ENCODE measurements at regions not wholly inside any gene's neighbourhood (a gene's known extent, or its start where the extent isn't known, plus 50 kb on each side); places are given as distances from the start of the nearest gene placed in this dataset.
A peak's percentile ranks its signal among the peaks of the same experiment; 100 is the strongest.

GRCh38 chr2:234300932-234301823, 195.7 kb downstream of the ARL4C start:
- no peaks in the 10 kb centered on the region for H3K9me3 ChIP-seq (ENCODE audit: low read length)
- no peaks in the 10 kb centered on the region for H3K79me2 ChIP-seq (ENCODE audit: insufficient read depth, low read length)
- H3K4me1 ChIP-seq (ENCODE audit: insufficient read depth, low read length), result no peaks in the 10 kb centered on the region
- no TSS peak for BruUV-seq (replicated peaks)
- H3K27me3 ChIP-seq (ENCODE audit: control insufficient read depth in 1 of 2, insufficient read depth in 2 of 2, low read length in 2 of 2), result peaks cover 0 to 3% of the 10 kb centered on the region in 2 experiments; a peak in 1 of 5 replicates
- no peak for FAIRE-seq
- H3K9ac ChIP-seq (ENCODE audit: insufficient read depth, low read depth, low read length), result no peak overlapping the region
- no peaks in the 10 kb centered on the region for H4K20me1 ChIP-seq (ENCODE audit: insufficient read depth, low read length)
- ATAC-seq, result no peak
- H3K36me3 ChIP-seq (replicated peaks in 1 of 2; ENCODE audit: control insufficient read depth in 1 of 2, insufficient read depth in 2 of 2, low read length in 2 of 2), result no peaks in the 10 kb centered on the region
- intact Hi-C loops (cut with micrococcal nuclease; ENCODE audit: unreplicated experiment) (no loop called here), in situ Hi-C loops (cut with HindIII; ENCODE audit: extremely low pct_ligation_motif_present, low pct_unique_long_range_greater_than_20kb) (no loop called here)
- no peak overlapping the region for H3K4me3 ChIP-seq (replicated peaks in 1 of 3; ENCODE audit: insufficient read depth in 1 of 3, low read depth in 2 of 3, low read length in 3 of 3)
- H2AFZ ChIP-seq (ENCODE audit: low read length), result no peak overlapping the region
- CTCF ChIA-PET (ENCODE audit: low intra/inter-chr PET ratio, low total read pairs), result no interaction called here
- POLR2A ChIA-PET, result no interaction called here
- 46% methylated on average over 18 of the region's 18 CpGs for WGBS (ENCODE audit: low lambda C conversion rate)
- DNase-seq (ENCODE audit: low spot score), result no peak
- no peak overlapping the region for H3K27ac ChIP-seq (ENCODE audit: extremely low read length, insufficient read depth, low read length)
- TF ChIP-seq MNT (IDR thresholded peaks at IDR 0.05) (peak; percentile 36; the same call in 1 of the 2 replicates), BHLHE40 (IDR thresholded peaks at IDR 0.05; ENCODE audit: low read length) (no peak)
- no peak overlapping the region for H3K4me2 ChIP-seq (ENCODE audit: low read depth, low read length)

- H3K27me3 ChIP-seq (ENCODE audit: control insufficient read depth in 1 of 2, insufficient read depth in 2 of 2, low read length in 2 of 2), result peaks cover 0 to 3% of the 10 kb centered on the region in 2 experiments; a peak in 1 of 5 replicates
- CTCF ChIA-PET (ENCODE audit: low intra/inter-chr PET ratio, low total read pairs), result no interaction called here
- FAIRE-seq (no peak), DNase-seq (ENCODE audit: low spot score) (no peak), ATAC-seq (no peak)
- BruUV-seq (replicated peaks), result no TSS peak
- no peak overlapping the region for H3K27ac ChIP-seq (ENCODE audit: extremely low read length, insufficient read depth, low read length)
- 79% methylated on average over 6 of the region's 6 CpGs for WGBS (ENCODE audit: low lambda C conversion rate)
- no peak overlapping the region for H2AFZ ChIP-seq (ENCODE audit: low read length)
- H3K36me3 ChIP-seq (replicated peaks in 1 of 2; ENCODE audit: control insufficient read depth in 1 of 2, insufficient read depth in 2 of 2, low read length in 2 of 2), result no peaks in the 10 kb centered on the region
- H3K4me1 ChIP-seq (ENCODE audit: insufficient read depth, low read length), result no peaks in the 10 kb centered on the region
- no peaks in the 10 kb centered on the region for H3K9me3 ChIP-seq (ENCODE audit: low read length)
- H3K4me3 ChIP-seq (replicated peaks in 1 of 3; ENCODE audit: insufficient read depth in 1 of 3, low read depth in 2 of 3, low read length in 3 of 3), result no peak overlapping the region
- in situ Hi-C loops (cut with HindIII; ENCODE audit: extremely low pct_ligation_motif_present, low pct_unique_long_range_greater_than_20kb) (no loop called here), intact Hi-C loops (cut with micrococcal nuclease; ENCODE audit: unreplicated experiment) (no loop called here)
- no peaks in the 10 kb centered on the region for H4K20me1 ChIP-seq (ENCODE audit: insufficient read depth, low read length)
- H3K4me2 ChIP-seq (ENCODE audit: low read depth, low read length), result no peak overlapping the region
- POLR2A ChIA-PET, result no interaction called here
- H3K79me2 ChIP-seq (ENCODE audit: insufficient read depth, low read length), result no peaks in the 10 kb centered on the region
- no peak overlapping the region for H3K9ac ChIP-seq (ENCODE audit: insufficient read depth, low read depth, low read length)
- TF ChIP-seq HES4 (CRISPR knock-in tag; IDR thresholded peaks at IDR 0.05; ENCODE audit: borderline replicate concordance) (no peak), EZH2 (conservative IDR thresholded peaks at IDR 0.05; ENCODE audit: low read depth, low read length) (no peak), TRIM22 (IDR thresholded peaks at IDR 0.05) (no peak), HNF1B (CRISPR knock-in tag; IDR thresholded peaks at IDR 0.05) (no peak), ONECUT2 (CRISPR knock-in tag; IDR thresholded peaks at IDR 0.05) (no peak), AGO1 (IDR thresholded peaks at IDR 0.05; ENCODE audit: low read depth, low read length, poor library complexity, severe bottlenecking) (no peak), NCOA2 (CRISPR knock-in tag; IDR thresholded peaks at IDR 0.05) (no peak)
Measured at GRCh38 chr2:234300391-234300925, 196.4 kb downstream of the ARL4C start.

Measured in HepG2 (cell line).